Adrenal gland (tissue), 9 donors: ENCODE measurements at regions not wholly inside any gene's neighbourhood (a gene's known extent, or its start where the extent isn't known, plus 50 kb on each side); places are given as distances from the start of the nearest gene placed in this dataset.
"Not testable (repeated sequence)": the region's sequence is repeated elsewhere in the genome, so short reads cannot be mapped to it uniquely, and the experiment has no call there.

ENCODE experiments used
- DNase-seq, 7 donors: peaks; one replicate each; pipeline ENCODE4 v3.0.0-alpha.2; 2019 to 2020
- H3K27ac ChIP-seq, 5 donors: fragments of 200-600 bp; sonication (generic) in 4 of 5; 1 replicate in 3 of 5; 2 replicates in 2 of 5; pipeline versions ENCODE4 v1.5.1 to v1.8.0; 2016 to 2020; ENCODE audit warnings: mild to moderate bottlenecking in 1 of 5
- H3K27me3 ChIP-seq: fragments of 200-600 bp; 2 replicates; pipeline ENCODE4 v1.8.0; 2021
- H3K36me3 ChIP-seq, 2 donors: fragments of 200-600 bp; replicated peaks in 1 of 2; 1 replicate in 1 of 2; 2 replicates in 1 of 2; pipeline versions ENCODE4 v1.5.1 to v1.8.0; 2018 to 2022
- H3K4me1 ChIP-seq, 2 donors: fragments of 200-600 bp; replicated peaks in 1 of 2; 1 replicate in 1 of 2; 2 replicates in 1 of 2; pipeline versions ENCODE4 v1.5.1 to v1.8.0; 2018 to 2021
- H3K4me3 ChIP-seq, 4 donors: fragments of 200-600 bp; sonication (generic) in 3 of 4; one replicate each; pipeline ENCODE4 v1.5.1; 2016 to 2018
- H3K9me3 ChIP-seq, 3 donors: fragments of 200-600 bp; sonication (generic) in 1 of 3; replicated peaks in 1 of 3; 1 replicate in 2 of 3; 2 replicates in 1 of 3; pipeline versions ENCODE4 v1.5.1 to v1.8.0; 2016 to 2021
- POLR2A ChIP-seq, 2 donors: fragments of 450-650 bp; IDR thresholded peaks; one replicate each; pipeline ENCODE4 v1.6.1; 2017; ENCODE audit warnings: antibody characterized with exemption in 2 of 2, mild to moderate bottlenecking in 2 of 2, moderate library complexity in 1 of 2
- WGBS, 4 donors: extraction: QIAGEN DNeasy Blood & Tissue Kit in 2 of 4; methylation state at CpG; one replicate each; pipeline versions ENCODE4 v1.1.5 to v1.1.7; 2013 to 2017; 5-methylcytosine and 5-hydroxymethylcytosine counted together
- intact Hi-C, 2 donors: fragments of 100-400 bp; cut with DNase I; formaldehyde crosslinking; loops; one replicate each; pipeline versions ENCODE4 v1.14.1 to v1.15.0; 2022 to 2023
- TF ChIP-seq, protein P1 (sequence below), 6 experiments: fragments of 450-650 bp in 4 of 6; fragments of 200-600 bp in 2 of 6; sonication (generic) in 1 of 6; IDR thresholded peaks; 1 replicate in 5 of 6; 2 replicates in 1 of 6; pipeline versions ENCODE4 v1.5.1 to v1.8.0; 2016 to 2021; ENCODE audit warnings: antibody characterized with exemption in 6 of 6, mild to moderate bottlenecking in 2 of 6, moderate library complexity in 1 of 6
- donor health status: healthy with polysubstance abuse.
- donor health status: Bipolar disorder and iron deficiency.
- donor health status: DM: yes; HTN: yes; CAD: no.
- donor health status: DM: no; HTN: no; CAD: no.
- donor health status: DM: no; HTN: no; CAD: no.

- H3K4me1 ChIP-seq = no peaks in the 10 kb centered on the region
- H3K36me3 ChIP-seq = no peaks in the 10 kb centered on the region
- 82 to 95% (median 94%) methylated on average over 1 of the region's 1 CpG for WGBS, 4 donors
- H3K4me3 ChIP-seq = no peak overlapping the region
- DNase-seq = no peak
- intact Hi-C loops = no loop called here
- H3K27me3 ChIP-seq = no peaks in the 10 kb centered on the region
- TF ChIP-seq POLR2A (IDR thresholded peaks at IDR 0.05) = no peak
- TF ChIP-seq, protein P1, sequence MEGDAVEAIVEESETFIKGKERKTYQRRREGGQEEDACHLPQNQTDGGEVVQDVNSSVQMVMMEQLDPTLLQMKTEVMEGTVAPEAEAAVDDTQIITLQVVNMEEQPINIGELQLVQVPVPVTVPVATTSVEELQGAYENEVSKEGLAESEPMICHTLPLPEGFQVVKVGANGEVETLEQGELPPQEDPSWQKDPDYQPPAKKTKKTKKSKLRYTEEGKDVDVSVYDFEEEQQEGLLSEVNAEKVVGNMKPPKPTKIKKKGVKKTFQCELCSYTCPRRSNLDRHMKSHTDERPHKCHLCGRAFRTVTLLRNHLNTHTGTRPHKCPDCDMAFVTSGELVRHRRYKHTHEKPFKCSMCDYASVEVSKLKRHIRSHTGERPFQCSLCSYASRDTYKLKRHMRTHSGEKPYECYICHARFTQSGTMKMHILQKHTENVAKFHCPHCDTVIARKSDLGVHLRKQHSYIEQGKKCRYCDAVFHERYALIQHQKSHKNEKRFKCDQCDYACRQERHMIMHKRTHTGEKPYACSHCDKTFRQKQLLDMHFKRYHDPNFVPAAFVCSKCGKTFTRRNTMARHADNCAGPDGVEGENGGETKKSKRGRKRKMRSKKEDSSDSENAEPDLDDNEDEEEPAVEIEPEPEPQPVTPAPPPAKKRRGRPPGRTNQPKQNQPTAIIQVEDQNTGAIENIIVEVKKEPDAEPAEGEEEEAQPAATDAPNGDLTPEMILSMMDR (IDR thresholded peaks at IDR 0.05) = no peak
- H3K9me3 ChIP-seq = no peaks in the 10 kb centered on the region
- no peak overlapping the region for H3K27ac ChIP-seq
Measured at GRCh38 chr2:150335596-150335995, 151.9 kb downstream of the RND3 start.

GRCh38 chr2:150332383-150332782 is 155.1 kb downstream of the RND3 start:
- intact Hi-C loops = no loop called here
- DNase-seq = no peak
- no peaks in the 10 kb centered on the region for H3K9me3 ChIP-seq
- TF ChIP-seq, protein P1 (IDR thresholded peaks at IDR 0.05) = no peak
- TF ChIP-seq POLR2A (IDR thresholded peaks at IDR 0.05) = no peak
- H3K27ac ChIP-seq = no peak overlapping the region
- WGBS, 4 donors = 82 to 94% (median 90%) methylated on average over 2 of the region's 2 CpGs
- no peaks in the 10 kb centered on the region for H3K36me3 ChIP-seq
- H3K4me3 ChIP-seq = no peak overlapping the region
- H3K27me3 ChIP-seq = no peaks in the 10 kb centered on the region
- no peaks in the 10 kb centered on the region for H3K4me1 ChIP-seq

- intact Hi-C loops = no loop called here
- no peak overlapping the region for H3K27ac ChIP-seq
- no peaks in the 10 kb centered on the region for H3K36me3 ChIP-seq
- no peak for TF ChIP-seq POLR2A (IDR thresholded peaks at IDR 0.05)
- TF ChIP-seq, protein P1 (IDR thresholded peaks at IDR 0.05) = no peak
- DNase-seq = no peak
- H3K9me3 ChIP-seq = no peaks in the 10 kb centered on the region
- peaks cover 4 to 8% of the 10 kb centered on the region in 2 donors for H3K4me1 ChIP-seq
- WGBS, 4 donors = 79 to 87% (median 81%) methylated on average over 14 of the region's 14 CpGs
- no peaks in the 10 kb centered on the region for H3K27me3 ChIP-seq
- H3K4me3 ChIP-seq = no peak overlapping the region
Measured at GRCh38 chr2:150327564-150328489, 159.6 kb downstream of the RND3 start.

DNA sequence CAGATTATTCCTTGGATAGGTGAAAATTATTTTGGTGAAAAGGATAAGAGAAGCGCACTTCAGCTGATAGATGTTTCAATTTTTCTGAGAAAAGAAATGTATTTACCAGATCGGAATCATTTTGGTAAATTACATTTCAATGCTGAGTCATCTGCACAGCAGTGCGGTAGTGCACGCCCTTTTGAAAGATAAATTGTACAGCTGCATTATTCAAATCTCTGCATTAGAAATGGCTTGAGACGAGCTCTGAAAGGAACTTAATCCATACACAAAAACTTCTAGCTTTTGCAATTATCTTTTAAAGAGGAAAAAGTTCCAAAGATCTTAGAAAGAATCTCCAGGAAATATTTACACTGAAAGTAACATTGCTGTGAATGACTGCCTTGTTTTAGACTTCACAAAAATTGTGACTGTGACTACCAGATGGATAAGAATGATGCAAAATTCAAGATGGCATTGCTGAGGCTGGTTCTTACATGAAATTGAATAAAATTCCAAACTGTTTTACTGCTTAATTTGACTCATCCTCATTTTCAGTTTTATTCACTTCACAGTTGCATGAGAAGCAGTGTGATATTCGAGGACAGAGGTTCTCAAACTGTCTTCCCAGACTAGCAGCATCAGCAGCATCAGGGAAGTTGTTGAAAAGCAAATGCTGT is 161.7 kb downstream of the RND3 start:
- no peak for DNase-seq
- H3K4me3 ChIP-seq = peak overlapping the region in 1 of 4 donors; percentile 28
- no peak overlapping the region for H3K27ac ChIP-seq
- peaks cover 4 to 8% of the 10 kb centered on the region in 2 donors for H3K4me1 ChIP-seq
- H3K36me3 ChIP-seq = no peaks in the 10 kb centered on the region
- H3K27me3 ChIP-seq = no peaks in the 10 kb centered on the region
- no peak for TF ChIP-seq POLR2A (IDR thresholded peaks at IDR 0.05)
- TF ChIP-seq, protein P1 (IDR thresholded peaks at IDR 0.05) = no peak
- intact Hi-C loops = no loop called here
- 44 to 56% (median 52%) methylated on average over 6 of the region's 6 CpGs for WGBS, 4 donors
- H3K9me3 ChIP-seq = no peaks in the 10 kb centered on the region

DNA sequence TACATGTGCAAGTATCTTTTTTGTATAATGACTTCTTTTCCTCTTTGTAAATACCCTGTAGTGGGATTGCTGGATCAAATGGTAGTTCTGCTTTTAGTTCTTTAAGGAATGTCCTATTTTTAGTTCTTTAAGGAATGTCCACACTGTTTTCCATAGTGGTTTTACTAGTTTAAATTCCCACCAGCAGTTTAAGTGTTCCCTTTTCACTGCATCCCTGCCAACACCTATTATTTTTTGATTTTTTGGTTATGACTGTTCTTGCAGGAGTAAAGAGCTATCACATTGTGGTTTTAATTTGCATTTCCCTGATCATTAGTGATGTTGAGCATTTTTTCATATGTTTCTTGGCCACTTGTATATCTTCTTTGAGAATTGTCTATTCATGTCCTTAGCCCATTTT is 164.4 kb downstream of the RND3 start:
- H3K4me3 ChIP-seq, H3K27ac ChIP-seq, H3K9me3 ChIP-seq, intact Hi-C loops, DNase-seq, H3K36me3 ChIP-seq, H3K4me1 ChIP-seq, H3K27me3 ChIP-seq: not testable (repeated sequence)
